ENCODE measurements at regions not wholly inside any gene's neighbourhood (a gene's known extent, or its start where the extent isn't known, plus 50 kb on each side); places are given as distances from the start of the nearest gene placed in this dataset.
A peak's percentile ranks its signal among the peaks of the same experiment; 100 is the strongest.

DNA sequence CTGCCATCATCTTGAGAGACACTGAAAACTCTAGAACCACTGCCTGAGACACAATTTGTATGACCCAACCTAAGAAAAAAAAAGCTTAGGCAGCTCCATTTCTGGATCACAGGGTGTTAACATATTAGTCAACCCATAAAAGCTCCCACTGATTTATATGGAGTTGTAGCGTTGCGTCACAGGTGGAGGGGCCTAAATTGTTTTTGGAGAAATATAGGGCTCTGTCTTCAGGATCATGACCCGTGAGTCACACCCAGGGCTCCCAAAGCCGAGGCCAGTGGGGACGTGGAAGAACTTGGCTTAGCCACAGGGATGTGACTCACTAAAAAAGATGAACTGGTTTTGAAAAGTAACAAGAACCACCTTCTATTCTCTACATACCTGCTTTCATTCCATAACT, 116.5 kb upstream of the BMP2 start:
- whole genome bisulfite sequencing, 5 donors, result 54 to 82% (median 63%) methylated on average over 5 of the region's 5 CpGs
- TF ChIP-seq POLR2A (IDR thresholded peaks at IDR 0.05) (no peak), CTCF (IDR thresholded peaks at IDR 0.05) (no peak), POLR2AphosphoS5 (IDR thresholded peaks at IDR 0.05) (no peak), EP300 (IDR thresholded peaks at IDR 0.05) (no peak)
- intact Hi-C loops (cut with DNase I; ENCODE audit: low total_unique reads), result no loop called here
- Histone ChIP-seq H3K4me1 (peaks cover 0 to 11% (median 7%) of the 10 kb centered on the region in 4 donors), H3K27me3 (no peaks in the 10 kb centered on the region), H3K4me3 (no peak overlapping the region), H3K36me3 (no peaks in the 10 kb centered on the region), H3K9me3 (no peaks in the 10 kb centered on the region), H3K27ac (no peak overlapping the region)
- DNase-seq, result peak in 1 of 2 donors; percentile 30

DNA sequence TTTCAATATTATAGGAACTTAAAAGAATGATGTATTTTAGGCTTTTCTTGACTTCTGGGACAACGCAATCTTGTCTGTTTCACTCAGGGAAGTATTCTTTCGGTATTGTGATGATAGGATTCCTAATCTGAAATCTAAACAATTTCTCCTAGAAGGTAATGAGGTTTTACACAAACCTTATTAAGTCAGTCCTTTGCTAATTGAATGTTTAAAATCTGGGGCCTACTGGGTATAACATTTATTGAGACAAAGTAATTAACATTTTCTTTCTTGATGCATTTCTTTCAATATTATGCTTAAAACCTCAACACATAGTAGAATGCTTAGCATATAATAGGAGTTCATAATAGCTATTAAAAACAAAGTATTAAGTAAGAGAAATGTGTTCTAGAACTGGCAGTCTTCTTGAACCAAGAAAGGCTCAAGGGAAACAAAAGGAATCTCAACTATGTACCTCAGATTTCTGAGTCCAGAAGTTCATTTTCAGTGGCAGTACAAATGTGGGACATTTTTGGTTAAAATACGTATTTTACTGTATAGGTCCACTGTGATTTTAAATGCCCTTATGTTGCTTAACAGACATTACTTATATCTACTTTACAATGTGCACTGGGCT, 121.4 kb upstream of the BMP2 start:
- WGBS, 5 donors, result 90 to 94% (median 92%) methylated on average over 3 of the region's 3 CpGs
- H3K4me1 ChIP-seq, result no peaks in the 10 kb centered on the region

GRCh38 chr20:6644813-6645628, 122.5 kb upstream of the BMP2 start:
- intact Hi-C loops (cut with DNase I; ENCODE audit: low total_unique reads), result no loop called here
- Histone ChIP-seq H3K27me3 (no peaks in the 10 kb centered on the region), H3K4me3 (no peak overlapping the region), H3K27ac (no peak overlapping the region), H3K4me1 (no peaks in the 10 kb centered on the region), H3K36me3 (no peaks in the 10 kb centered on the region), H3K9me3 (no peaks in the 10 kb centered on the region)
- no peak for DNase-seq
- TF ChIP-seq POLR2AphosphoS5 (IDR thresholded peaks at IDR 0.05) (no peak), EP300 (IDR thresholded peaks at IDR 0.05) (no peak)
- WGBS, 5 donors, result 57 to 73% (median 63%) methylated on average over 10 of the region's 10 CpGs

More for the DNA sequence above, 121.4 kb upstream of the BMP2 start:
- Histone ChIP-seq H3K9me3 (no peaks in the 10 kb centered on the region), H3K27ac (no peak overlapping the region), H3K4me3 (no peak overlapping the region), H3K27me3 (no peaks in the 10 kb centered on the region), H3K36me3 (no peaks in the 10 kb centered on the region)
- intact Hi-C loops (cut with DNase I; ENCODE audit: low total_unique reads), result no loop called here
- DNase-seq, result no peak
- TF ChIP-seq POLR2A (IDR thresholded peaks at IDR 0.05) (no peak), EP300 (IDR thresholded peaks at IDR 0.05) (no peak), POLR2AphosphoS5 (IDR thresholded peaks at IDR 0.05) (no peak)

GRCh38 chr20:6641012-6641411, 126.5 kb upstream of the BMP2 start:
- intact Hi-C loops (cut with DNase I; ENCODE audit: low total_unique reads), result no loop called here
- H3K4me1 ChIP-seq, result peaks cover 0 to 10% (median 0%) of the 10 kb centered on the region in 4 donors
- TF ChIP-seq POLR2AphosphoS5 (IDR thresholded peaks at IDR 0.05), result no peak
- no peak for TF ChIP-seq POLR2A (IDR thresholded peaks at IDR 0.05)
- peak in 2 of 7 experiments; percentile 18 to 38 for TF ChIP-seq CTCF (IDR thresholded peaks at IDR 0.05)
- no peak overlapping the region for H3K4me3 ChIP-seq
- H3K9me3 ChIP-seq, result no peaks in the 10 kb centered on the region
- H3K27ac ChIP-seq, result no peak overlapping the region
- no peaks in the 10 kb centered on the region for H3K36me3 ChIP-seq
- no peak for DNase-seq
- WGBS, 5 donors, result 44 to 59% (median 50%) methylated on average over 5 of the region's 5 CpGs
- no peaks in the 10 kb centered on the region for H3K27me3 ChIP-seq

GRCh38 chr20:6637160-6637579, 130.3 kb upstream of the BMP2 start:
- H3K9me3 ChIP-seq, result no peaks in the 10 kb centered on the region
- peak in 1 of 2 donors; percentile 7 for DNase-seq
- intact Hi-C loops (cut with DNase I; ENCODE audit: low total_unique reads), result loop anchor here (10.0 kb wide), 1 partner anchor 178 kb away; no protein-coding TSS in a partner anchor
- no peak overlapping the region for H3K4me3 ChIP-seq
- TF ChIP-seq EP300 (IDR thresholded peaks at IDR 0.05) (no peak), POLR2A (IDR thresholded peaks at IDR 0.05) (no peak), CTCF (IDR thresholded peaks at IDR 0.05) (no peak), POLR2AphosphoS5 (IDR thresholded peaks at IDR 0.05) (no peak)
- no peaks in the 10 kb centered on the region for H3K36me3 ChIP-seq
- H3K27me3 ChIP-seq, result no peaks in the 10 kb centered on the region
- peaks cover 0 to 10% (median 0%) of the 10 kb centered on the region in 4 donors for H3K4me1 ChIP-seq
- H3K27ac ChIP-seq, result peak overlapping the region in 1 of 5 donors; percentile 33
